ENCODE measurements at regions not wholly inside any gene's neighbourhood (a gene's known extent, or its start where the extent isn't known, plus 50 kb on each side); places are given as distances from the start of the nearest gene placed in this dataset.

DNA sequence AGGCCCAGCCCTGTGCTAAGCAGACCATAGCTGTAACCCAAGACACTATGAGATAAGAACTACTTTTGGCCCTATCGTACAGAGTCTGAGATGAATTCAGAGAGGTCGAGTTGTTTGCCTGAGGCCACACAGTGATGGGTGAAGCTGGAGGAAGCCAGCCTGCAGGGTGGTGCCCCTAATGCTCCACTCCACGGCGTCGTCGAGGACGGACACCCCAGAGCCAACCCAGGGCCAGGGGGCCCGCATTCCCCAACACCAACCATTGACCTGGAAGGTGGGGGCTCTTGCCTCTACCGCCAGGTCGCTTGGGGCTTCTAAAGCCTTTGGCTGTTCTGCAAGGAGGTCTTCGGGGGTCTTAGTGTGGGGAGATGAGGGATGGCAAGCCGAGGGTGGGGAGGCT is 84.1 kb downstream of the IRF8 start:
- no peak for TF ChIP-seq POLR2A (IDR thresholded peaks at IDR 0.05)
- TF ChIP-seq, protein P1, sequence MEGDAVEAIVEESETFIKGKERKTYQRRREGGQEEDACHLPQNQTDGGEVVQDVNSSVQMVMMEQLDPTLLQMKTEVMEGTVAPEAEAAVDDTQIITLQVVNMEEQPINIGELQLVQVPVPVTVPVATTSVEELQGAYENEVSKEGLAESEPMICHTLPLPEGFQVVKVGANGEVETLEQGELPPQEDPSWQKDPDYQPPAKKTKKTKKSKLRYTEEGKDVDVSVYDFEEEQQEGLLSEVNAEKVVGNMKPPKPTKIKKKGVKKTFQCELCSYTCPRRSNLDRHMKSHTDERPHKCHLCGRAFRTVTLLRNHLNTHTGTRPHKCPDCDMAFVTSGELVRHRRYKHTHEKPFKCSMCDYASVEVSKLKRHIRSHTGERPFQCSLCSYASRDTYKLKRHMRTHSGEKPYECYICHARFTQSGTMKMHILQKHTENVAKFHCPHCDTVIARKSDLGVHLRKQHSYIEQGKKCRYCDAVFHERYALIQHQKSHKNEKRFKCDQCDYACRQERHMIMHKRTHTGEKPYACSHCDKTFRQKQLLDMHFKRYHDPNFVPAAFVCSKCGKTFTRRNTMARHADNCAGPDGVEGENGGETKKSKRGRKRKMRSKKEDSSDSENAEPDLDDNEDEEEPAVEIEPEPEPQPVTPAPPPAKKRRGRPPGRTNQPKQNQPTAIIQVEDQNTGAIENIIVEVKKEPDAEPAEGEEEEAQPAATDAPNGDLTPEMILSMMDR (IDR thresholded peaks at IDR 0.05): no peak
